DMS79 (cell line): ENCODE measurements at regions not wholly inside any gene's neighbourhood (a gene's known extent, or its start where the extent isn't known, plus 50 kb on each side); places are given as distances from the start of the nearest gene placed in this dataset.
A peak's percentile ranks its signal among the peaks of the same experiment; 100 is the strongest.

ENCODE experiments used
- DNase-seq: peaks from one replicate; lab custom pipeline; 2025; lab: John Stamatoyannopoulos, UW

GRCh38 chr2:120953066-120953756 lies 217.5 kb downstream of the GLI2 start:
- no peak for DNase-seq

- DNase-seq = no peak
Measured at GRCh38 chr2:120953843-120954584, 218.3 kb downstream of the GLI2 start.

GRCh38 chr2:120954939-120955338 lies 219.3 kb downstream of the GLI2 start:
- DNase-seq = peak; percentile 14

- DNase-seq = no peak
Measured at GRCh38 chr2:120955427-120955826, 219.8 kb downstream of the GLI2 start.

GRCh38 chr2:120956486-120957156 lies 221.0 kb downstream of the GLI2 start:
- no peak for DNase-seq

- no peak for DNase-seq
Measured at GRCh38 chr2:120957905-120958304, 222.2 kb downstream of the GLI2 start.

- DNase-seq = no peak
Measured at GRCh38 chr2:120958623-120959366, 223.1 kb downstream of the GLI2 start.

GRCh38 chr2:120959426-120959825 lies 223.8 kb downstream of the GLI2 start:
- peak; percentile 58 for DNase-seq

GRCh38 chr2:120960770-120961366 lies 225.2 kb downstream of the GLI2 start:
- no peak for DNase-seq

- no peak for DNase-seq
Measured at GRCh38 chr2:120961396-120961795, 225.7 kb downstream of the GLI2 start.

GRCh38 chr2:120963997-120964705 lies 228.5 kb downstream of the GLI2 start:
- no peak for DNase-seq

GRCh38 chr2:120964819-120965218 lies 229.2 kb downstream of the GLI2 start:
- DNase-seq = no peak

GRCh38 chr2:120966510-120967254 lies 231.0 kb downstream of the GLI2 start:
- no peak for DNase-seq

GRCh38 chr2:120968307-120969015 lies 232.8 kb downstream of the GLI2 start:
- DNase-seq = no peak

GRCh38 chr2:120969613-120970355 lies 234.1 kb downstream of the GLI2 start:
- no peak for DNase-seq

GRCh38 chr2:120971866-120972265 lies 236.2 kb downstream of the GLI2 start:
- no peak for DNase-seq

GRCh38 chr2:120972286-120972685 lies 236.6 kb downstream of the GLI2 start:
- peak; percentile 76 for DNase-seq

GRCh38 chr2:120973196-120973595 lies 237.5 kb downstream of the GLI2 start:
- no peak for DNase-seq

GRCh38 chr2:120974950-120975349 lies 239.3 kb downstream of the GLI2 start:
- DNase-seq = no peak
